ENCODE measurements at regions not wholly inside any gene's neighbourhood (a gene's known extent, or its start where the extent isn't known, plus 50 kb on each side); places are given as distances from the start of the nearest gene placed in this dataset.
A peak's percentile ranks its signal among the peaks of the same experiment; 100 is the strongest.

DNA sequence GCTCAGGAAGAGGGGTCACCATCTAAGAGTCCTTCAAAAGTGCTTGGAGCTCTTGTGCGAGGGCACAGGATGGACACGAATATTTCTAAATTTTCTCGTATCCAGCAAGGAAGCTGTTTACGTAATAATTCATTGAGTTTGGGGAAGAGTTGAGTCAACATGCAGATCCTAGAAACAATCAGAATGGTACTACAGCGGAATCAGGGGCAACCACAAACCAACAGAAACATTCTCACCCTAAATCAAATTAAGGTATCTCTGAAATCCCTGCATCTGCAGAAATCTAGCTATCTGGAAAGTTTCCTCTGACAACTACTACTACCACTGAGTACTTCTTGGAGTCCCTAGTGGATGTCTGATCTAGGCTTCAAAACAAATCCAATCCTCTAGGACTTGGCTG is 352.4 kb downstream of the LTN1 start:
- no peak overlapping the region for H3K4me3 Mint-ChIP-seq
- H3K27ac Mint-ChIP-seq, result no peak overlapping the region

DNA sequence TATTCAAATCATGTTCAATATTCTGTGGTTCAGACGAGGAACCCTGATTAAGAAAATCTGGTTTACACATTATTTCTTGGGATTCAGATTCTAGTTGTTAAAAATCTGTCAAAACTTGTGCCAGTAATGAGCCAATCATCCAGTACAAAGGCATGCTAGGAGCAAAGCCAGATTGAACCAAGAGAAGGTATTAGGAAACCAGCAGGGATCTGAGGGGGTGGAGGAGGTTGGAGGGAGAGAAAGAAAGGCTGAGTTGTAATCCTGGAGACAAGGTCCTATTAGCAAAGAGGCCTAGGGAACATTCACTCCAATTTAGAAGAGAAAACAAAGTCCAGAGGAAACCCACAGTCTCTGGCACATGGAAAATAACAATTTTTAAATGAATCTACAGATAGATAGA is 352.9 kb downstream of the LTN1 start:
- no peak overlapping the region for H3K27ac ChIP-seq (ENCODE audit: low read depth, low read length)
- no peak overlapping the region for H3K4me3 ChIP-seq (ENCODE audit: low read length in 2 of 2)
- Mint-ChIP-seq H3K27ac (no peak overlapping the region), H3K4me3 (no peak overlapping the region), H3K36me3 (peaks cover 6 to 26% of the 10 kb centered on the region in 2 donors), H3K27me3 (no peaks in the 10 kb centered on the region), H3K4me1 (peaks cover 0 to 2% (median 0%) of the 10 kb centered on the region in 4 donors), H3K9me3 (peaks cover 0 to 7% (median 0%) of the 10 kb centered on the region in 8 donors)
- H3K36me3 ChIP-seq (ENCODE audit: insufficient read depth, low read length), result no peaks in the 10 kb centered on the region
- ChIA-PET CTCF (ENCODE audit: partially characterized antibody) (no interaction called here), POLR2A (ENCODE audit: partially characterized antibody) (no interaction called here)
- intact Hi-C loops (cut with micrococcal nuclease), result no loop called here
- no peaks in the 10 kb centered on the region for H3K27me3 ChIP-seq (ENCODE audit: insufficient read depth, low read length)
- no peak for DNase-seq
- no peaks in the 10 kb centered on the region for H3K9me3 ChIP-seq (ENCODE audit: control insufficient read depth in 1 of 2, low read length in 2 of 2)
- H3K4me1 ChIP-seq (ENCODE audit: insufficient read depth, low read length), result no peaks in the 10 kb centered on the region

More for the DNA sequence above, 352.4 kb downstream of the LTN1 start:
- Histone ChIP-seq H3K9me3 (ENCODE audit: control insufficient read depth in 1 of 2, low read length in 2 of 2) (no peaks in the 10 kb centered on the region), H3K36me3 (ENCODE audit: insufficient read depth, low read length) (no peaks in the 10 kb centered on the region), H3K4me1 (ENCODE audit: insufficient read depth, low read length) (no peaks in the 10 kb centered on the region), H3K27ac (ENCODE audit: low read depth, low read length) (no peak overlapping the region), H3K27me3 (ENCODE audit: insufficient read depth, low read length) (no peaks in the 10 kb centered on the region), H3K4me3 (ENCODE audit: low read length in 2 of 2) (no peak overlapping the region)
- intact Hi-C loops (cut with micrococcal nuclease), result no loop called here
- POLR2A ChIA-PET (ENCODE audit: partially characterized antibody), result no interaction called here
- Mint-ChIP-seq H3K27me3 (no peaks in the 10 kb centered on the region), H3K4me1 (peaks cover 0 to 2% (median 0%) of the 10 kb centered on the region in 4 donors), H3K9me3 (peaks cover 0 to 7% (median 0%) of the 10 kb centered on the region in 8 donors), H3K36me3 (peaks cover 6 to 26% of the 10 kb centered on the region in 2 donors)
- no peak for DNase-seq
- CTCF ChIA-PET (ENCODE audit: partially characterized antibody), result no interaction called here

DNA sequence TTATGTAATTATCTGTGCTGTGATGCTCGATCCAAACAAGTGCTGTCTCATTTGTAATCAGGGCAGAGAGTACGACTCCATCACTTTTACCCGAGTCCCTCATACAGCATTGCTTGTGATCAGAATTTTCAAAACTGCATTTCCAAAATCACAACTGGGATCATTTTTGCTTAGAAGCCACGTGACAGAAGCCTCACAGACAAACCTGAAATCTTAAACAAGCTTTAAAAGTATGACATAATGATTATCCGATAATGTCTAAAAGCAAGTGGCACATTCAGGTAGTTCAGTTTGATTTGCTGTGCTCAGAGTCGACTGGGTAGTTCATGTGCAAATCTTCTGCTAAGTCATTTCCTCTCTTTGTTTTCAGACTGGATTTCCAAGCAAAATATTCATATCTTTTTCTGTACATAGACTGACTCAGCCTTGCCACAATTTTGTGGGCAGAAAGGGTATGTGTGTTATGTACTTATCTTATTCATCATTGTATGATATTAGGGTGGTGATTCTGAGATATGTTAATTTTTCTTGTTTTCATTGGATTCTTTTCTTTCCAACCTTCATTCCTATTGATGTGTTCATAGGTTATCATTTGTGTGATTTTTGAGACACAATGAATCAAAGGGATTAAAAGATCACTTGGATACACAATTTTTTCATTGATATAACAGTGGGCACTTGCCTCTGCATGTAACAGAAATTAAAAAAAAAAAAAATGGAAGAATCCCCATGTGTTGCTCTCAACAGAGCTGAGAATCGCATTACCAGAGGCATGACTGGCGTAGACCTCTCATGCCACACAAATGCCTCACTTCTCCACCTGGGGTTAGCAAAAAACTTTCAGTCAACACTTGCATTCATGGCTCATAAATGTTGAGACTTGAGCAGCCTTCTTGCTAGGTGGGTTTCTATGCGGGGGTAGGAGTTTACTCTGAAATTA is 355.7 kb downstream of the LTN1 start:
- intact Hi-C loops (cut with micrococcal nuclease), result no loop called here
- no peaks in the 10 kb centered on the region for H3K9me3 ChIP-seq (ENCODE audit: control insufficient read depth in 1 of 2, low read length in 2 of 2)

DNA sequence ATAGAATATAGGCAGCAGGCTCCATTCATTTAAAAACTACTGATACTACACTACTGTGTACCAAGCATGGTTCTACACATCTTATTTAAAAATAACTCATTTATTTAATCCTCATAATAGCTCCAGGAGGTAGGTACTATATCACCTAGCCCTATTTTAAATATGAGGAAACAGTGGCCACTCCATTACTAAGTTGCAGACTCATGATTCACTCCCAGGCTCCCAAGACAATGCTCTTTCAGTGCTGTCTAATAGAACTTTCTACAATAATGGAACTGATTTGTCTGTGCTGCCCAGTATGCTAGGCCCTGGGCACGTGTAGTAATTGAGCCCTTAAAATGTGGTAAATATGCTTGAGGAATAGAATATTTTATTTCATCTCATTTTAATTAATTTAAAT is 357.1 kb downstream of the LTN1 start:
- intact Hi-C loops (cut with micrococcal nuclease), result no loop called here
- H3K4me1 ChIP-seq (ENCODE audit: insufficient read depth, low read length), result no peaks in the 10 kb centered on the region
- no peak overlapping the region for H3K4me3 Mint-ChIP-seq
- H3K27ac ChIP-seq (ENCODE audit: low read depth, low read length), result no peak overlapping the region
- no peak overlapping the region for H3K27ac Mint-ChIP-seq
- POLR2A ChIA-PET (ENCODE audit: partially characterized antibody), result no interaction called here
- peaks cover 0 to 16% of the 10 kb centered on the region in 2 donors for H3K36me3 Mint-ChIP-seq
- H3K9me3 ChIP-seq (ENCODE audit: control insufficient read depth in 1 of 2, low read length in 2 of 2), result no peaks in the 10 kb centered on the region
- H3K27me3 ChIP-seq (ENCODE audit: insufficient read depth, low read length), result no peaks in the 10 kb centered on the region
- peaks cover 0 to 4% (median under 1%) of the 10 kb centered on the region in 4 donors for H3K4me1 Mint-ChIP-seq
- H3K27me3 Mint-ChIP-seq, result no peaks in the 10 kb centered on the region
- H3K9me3 Mint-ChIP-seq, result peaks cover 0 to 2% (median 0%) of the 10 kb centered on the region in 8 donors
- no peak overlapping the region for H3K4me3 ChIP-seq (ENCODE audit: low read length in 2 of 2)
- no peaks in the 10 kb centered on the region for H3K36me3 ChIP-seq (ENCODE audit: insufficient read depth, low read length)
- no peak for DNase-seq
- CTCF ChIA-PET (ENCODE audit: partially characterized antibody), result no interaction called here

More for the DNA sequence above, 355.7 kb downstream of the LTN1 start:
- Histone ChIP-seq H3K4me3 (ENCODE audit: low read length in 2 of 2) (no peak overlapping the region), H3K4me1 (ENCODE audit: insufficient read depth, low read length) (no peaks in the 10 kb centered on the region), H3K27ac (ENCODE audit: low read depth, low read length) (no peak overlapping the region), H3K27me3 (ENCODE audit: insufficient read depth, low read length) (no peaks in the 10 kb centered on the region), H3K36me3 (ENCODE audit: insufficient read depth, low read length) (no peaks in the 10 kb centered on the region)
- CTCF ChIA-PET (ENCODE audit: partially characterized antibody), result interaction anchor here (1.1 kb wide), 1 partner anchor 108 kb away, joined by 3 read pairs; no protein-coding TSS in a partner anchor
- peaks cover 0 to 2% (median 0%) of the 10 kb centered on the region in 8 donors for H3K9me3 Mint-ChIP-seq
- H3K36me3 Mint-ChIP-seq, result peaks cover 0 to 16% of the 10 kb centered on the region in 2 donors
- no peak overlapping the region for H3K4me3 Mint-ChIP-seq
- peaks cover 0 to 2% (median under 1%) of the 10 kb centered on the region in 4 donors for H3K4me1 Mint-ChIP-seq
- no peak for DNase-seq
- H3K27me3 Mint-ChIP-seq, result no peaks in the 10 kb centered on the region
- H3K27ac Mint-ChIP-seq, result no peak overlapping the region
- POLR2A ChIA-PET (ENCODE audit: partially characterized antibody), result no interaction called here

GRCh38 chr21:28633839-28634555 is 358.7 kb downstream of the LTN1 start:
- peaks cover 0 to 8% of the 10 kb centered on the region in 2 donors for H3K36me3 Mint-ChIP-seq
- H3K4me3 Mint-ChIP-seq, result no peak overlapping the region
- ChIA-PET POLR2A (ENCODE audit: partially characterized antibody) (no interaction called here), CTCF (ENCODE audit: partially characterized antibody) (interaction anchor here (1.2 kb wide), 1 partner anchor 112 kb away, joined by 4 read pairs; no protein-coding TSS in a partner anchor)
- Histone ChIP-seq H3K4me1 (ENCODE audit: insufficient read depth, low read length) (no peaks in the 10 kb centered on the region), H3K36me3 (ENCODE audit: insufficient read depth, low read length) (no peaks in the 10 kb centered on the region), H3K4me3 (ENCODE audit: low read length in 2 of 2) (no peak overlapping the region), H3K27ac (ENCODE audit: low read depth, low read length) (no peak overlapping the region), H3K27me3 (ENCODE audit: insufficient read depth, low read length) (no peaks in the 10 kb centered on the region), H3K9me3 (ENCODE audit: control insufficient read depth in 1 of 2, low read length in 2 of 2) (no peaks in the 10 kb centered on the region)
- peaks cover 0 to 5% (median 3%) of the 10 kb centered on the region in 4 donors for H3K4me1 Mint-ChIP-seq
- H3K27me3 Mint-ChIP-seq, result no peaks in the 10 kb centered on the region
- DNase-seq, result no peak
- no peak overlapping the region for H3K27ac Mint-ChIP-seq
- peaks cover 0 to 2% (median 0%) of the 10 kb centered on the region in 8 donors for H3K9me3 Mint-ChIP-seq
- intact Hi-C loops (cut with micrococcal nuclease), result no loop called here

GRCh38 chr21:28632755-28633408 is 359.8 kb downstream of the LTN1 start:
- H3K9me3 ChIP-seq (ENCODE audit: control insufficient read depth in 1 of 2, low read length in 2 of 2), result no peaks in the 10 kb centered on the region
- H3K27me3 ChIP-seq (ENCODE audit: insufficient read depth, low read length), result no peaks in the 10 kb centered on the region
- H3K36me3 ChIP-seq (ENCODE audit: insufficient read depth, low read length), result no peaks in the 10 kb centered on the region
- no peaks in the 10 kb centered on the region for H3K4me1 ChIP-seq (ENCODE audit: insufficient read depth, low read length)
- Mint-ChIP-seq H3K4me1 (peaks cover under 1 to 7% (median 3%) of the 10 kb centered on the region in 4 donors), H3K27me3 (no peaks in the 10 kb centered on the region), H3K4me3 (no peak overlapping the region), H3K27ac (peak overlapping the region in 1 of 7 donors; percentile 3), H3K9me3 (no peaks in the 10 kb centered on the region), H3K36me3 (no peaks in the 10 kb centered on the region)
- POLR2A ChIA-PET (ENCODE audit: partially characterized antibody), result no interaction called here
- no peak for DNase-seq
- intact Hi-C loops (cut with micrococcal nuclease), result no loop called here
- CTCF ChIA-PET (ENCODE audit: partially characterized antibody), result no interaction called here
- H3K27ac ChIP-seq (ENCODE audit: low read depth, low read length), result no peak overlapping the region
- no peak overlapping the region for H3K4me3 ChIP-seq (ENCODE audit: low read length in 2 of 2)

DNA sequence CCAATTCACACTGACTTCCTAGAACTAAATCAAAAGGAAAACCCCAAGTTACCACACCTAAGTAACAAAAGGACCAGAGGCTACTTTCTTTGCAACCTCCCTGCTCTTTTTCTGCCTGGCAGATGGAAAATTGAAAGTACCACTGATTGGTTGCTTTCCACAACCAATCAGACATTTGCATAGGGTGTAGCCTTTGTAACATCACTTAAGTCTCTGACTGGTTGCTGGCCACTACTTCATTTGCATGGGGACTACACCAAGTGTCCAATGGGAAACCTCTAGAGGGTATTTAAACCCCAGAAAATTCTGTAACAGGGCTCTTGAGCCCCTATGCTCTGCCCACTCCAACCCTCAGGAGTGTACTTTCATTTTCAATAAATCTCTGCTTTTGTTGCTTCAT is 365.0 kb downstream of the LTN1 start:
- no peak for DNase-seq
- peaks cover 6 to 16% of the 10 kb centered on the region in 2 donors for H3K36me3 Mint-ChIP-seq
- no peaks in the 10 kb centered on the region for H3K27me3 Mint-ChIP-seq
- POLR2A ChIA-PET (ENCODE audit: partially characterized antibody), result no interaction called here
- H3K4me3 Mint-ChIP-seq, result peak overlapping the region in 2 of 8 donors; percentile 31 to 61
- CTCF ChIA-PET (ENCODE audit: partially characterized antibody), result no interaction called here
- Histone ChIP-seq H3K9me3 (ENCODE audit: control insufficient read depth in 1 of 2, low read length in 2 of 2) (no peaks in the 10 kb centered on the region), H3K4me3 (ENCODE audit: low read length in 2 of 2) (no peak overlapping the region), H3K36me3 (ENCODE audit: insufficient read depth, low read length) (no peaks in the 10 kb centered on the region), H3K27ac (ENCODE audit: low read depth, low read length) (no peak overlapping the region), H3K4me1 (ENCODE audit: insufficient read depth, low read length) (no peaks in the 10 kb centered on the region), H3K27me3 (ENCODE audit: insufficient read depth, low read length) (no peaks in the 10 kb centered on the region)
- H3K27ac Mint-ChIP-seq, result peak overlapping the region in 1 of 7 donors; percentile 48
- peaks cover 7 to 18% (median 9%) of the 10 kb centered on the region in 4 donors for H3K4me1 Mint-ChIP-seq
- H3K9me3 Mint-ChIP-seq, result peaks cover 0 to 7% (median 3%) of the 10 kb centered on the region in 8 donors
- intact Hi-C loops (cut with micrococcal nuclease), result no loop called here

All from CD4-positive, alpha-beta memory T cell (primary cell).